Medulla oblongata (tissue), 1 donor: ENCODE measurements at regions not wholly inside any gene's neighbourhood (a gene's known extent, or its start where the extent isn't known, plus 50 kb on each side); places are given as distances from the start of the nearest gene placed in this dataset.

Experiments
- DNase-seq: peaks from one replicate; pipeline ENCODE4 v3.0.0-alpha.2; 2015; ENCODE audit errors: extremely low spot score

DNA sequence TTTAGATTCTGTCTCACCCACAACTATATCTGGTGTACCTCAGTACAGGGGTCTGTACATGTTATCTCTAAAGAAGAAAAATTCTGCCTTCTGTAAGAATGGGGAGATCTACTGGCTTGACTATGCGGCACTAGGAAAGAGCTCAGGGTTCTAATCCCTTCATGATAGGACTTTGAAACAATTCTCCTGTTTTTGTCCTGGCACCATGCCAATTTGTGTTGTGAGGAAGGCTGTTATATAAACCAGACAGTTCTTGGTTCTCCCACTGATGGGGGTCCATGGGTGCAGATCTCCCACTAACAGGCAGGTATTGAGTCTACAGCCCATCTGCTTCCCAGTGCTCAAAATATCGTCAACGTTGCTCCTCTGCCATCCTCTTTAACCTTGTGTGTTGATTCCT lies 883.7 kb downstream of the GALC start:
- no peak for DNase-seq

DNA sequence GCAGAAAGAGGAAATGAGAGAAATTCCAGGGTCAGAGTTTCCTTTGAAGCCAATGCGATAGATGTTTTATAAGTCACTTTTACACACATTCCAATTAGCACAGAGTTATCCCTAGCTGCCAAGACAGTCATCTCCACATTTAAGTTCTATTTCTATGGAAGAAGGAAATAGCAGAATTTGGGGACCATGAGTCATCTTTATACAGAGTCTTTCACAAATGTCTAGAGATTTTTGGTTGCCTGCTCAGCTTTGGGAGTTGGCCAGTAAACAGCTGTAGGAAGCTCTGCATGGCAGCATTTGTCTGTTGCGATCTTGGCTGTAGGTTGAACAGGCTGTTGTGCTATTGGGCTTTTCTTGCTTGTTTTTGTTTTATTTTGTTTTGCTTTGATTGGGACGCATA lies 884.3 kb downstream of the GALC start:
- no peak for DNase-seq

DNA sequence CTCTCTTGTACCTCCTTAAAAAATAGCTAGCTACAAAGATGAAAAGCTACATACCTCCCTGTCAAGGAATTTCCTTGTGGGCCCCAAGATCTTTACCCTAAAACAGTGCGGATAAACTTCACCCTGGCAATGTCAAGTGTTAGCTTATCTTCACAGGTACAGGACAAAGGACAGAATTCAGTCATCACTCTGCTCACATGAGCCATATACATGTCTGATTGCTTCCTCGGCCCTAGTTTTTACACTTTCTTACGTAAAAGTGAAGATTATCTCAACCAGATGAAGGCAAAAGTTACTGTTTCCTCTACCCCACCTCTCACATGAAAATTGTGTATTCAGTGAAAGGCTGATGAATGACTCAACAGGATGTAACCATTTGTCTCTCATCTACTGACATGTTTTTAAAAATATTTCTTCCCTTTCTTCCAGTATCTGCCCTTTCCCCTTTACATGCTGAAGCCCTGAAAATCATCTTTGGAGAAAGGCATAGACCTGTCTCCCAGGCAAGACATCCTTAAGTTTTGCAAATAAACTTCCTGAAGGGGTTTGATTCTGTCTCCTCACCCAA lies 890.1 kb downstream of the GALC start:
- no peak for DNase-seq

DNA sequence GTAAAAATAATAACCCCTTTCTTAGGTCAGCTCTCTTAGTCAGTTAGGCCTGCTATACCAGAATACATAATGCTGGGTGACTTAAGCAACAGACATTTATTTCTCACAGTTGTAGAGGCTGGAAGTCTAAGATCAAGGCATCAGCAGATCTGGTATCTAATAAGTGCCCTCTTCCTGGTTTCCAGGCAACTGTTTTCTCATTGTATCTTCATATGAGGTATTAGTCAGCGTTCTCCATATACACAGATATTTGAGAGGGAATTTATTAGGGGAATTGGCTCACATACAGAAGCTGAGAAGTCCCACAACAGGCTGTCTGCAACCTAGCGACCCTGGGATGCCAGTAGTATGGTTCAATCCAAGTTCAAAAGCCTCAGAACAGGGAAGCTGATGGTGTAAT lies 896.0 kb downstream of the GALC start:
- DNase-seq, result no peak

- no peak for DNase-seq
Observed at GRCh38 chr14:87094913-87095312, 898.1 kb downstream of the GALC start.

DNA sequence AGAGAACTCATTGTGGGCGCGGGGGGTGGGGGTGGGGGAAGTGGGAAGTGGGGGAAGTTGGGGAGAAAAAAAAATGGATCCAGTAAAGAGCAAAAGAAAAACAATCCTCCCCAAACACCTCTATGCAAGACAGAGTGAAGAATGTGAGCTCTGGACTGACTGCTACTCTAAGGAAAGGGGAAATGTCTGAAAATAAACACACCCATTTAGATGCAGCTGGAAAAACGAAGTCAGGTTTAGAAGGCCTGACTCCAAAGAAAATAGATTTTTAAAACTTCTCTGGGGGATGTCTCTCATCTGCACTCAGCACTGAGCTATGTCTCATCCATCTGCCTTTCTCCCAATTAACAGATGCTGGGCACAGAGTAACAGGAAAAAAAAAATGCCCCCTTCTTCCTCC lies 904.4 kb downstream of the GALC start:
- no peak for DNase-seq

DNA sequence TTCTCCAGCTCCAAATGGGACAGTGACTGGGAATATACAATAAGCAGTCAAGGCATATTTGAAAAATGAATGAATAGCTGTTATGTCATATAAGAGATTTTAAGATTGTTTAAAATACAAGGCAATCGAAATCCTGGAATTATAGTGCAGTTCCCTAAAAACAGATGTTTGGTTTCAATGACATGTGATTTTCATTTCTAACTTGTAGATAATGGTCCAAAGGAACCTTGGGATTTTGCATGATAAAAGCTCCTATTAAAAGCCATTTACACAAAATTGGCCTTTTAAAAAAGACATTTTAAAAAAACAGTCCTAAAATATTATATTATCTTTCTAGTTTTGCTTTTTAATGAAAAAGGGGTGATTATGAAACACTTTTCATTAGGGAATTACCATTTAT lies 905.1 kb downstream of the GALC start:
- no peak for DNase-seq

GRCh38 chr14:87084908-87085307 lies 908.1 kb downstream of the GALC start:
- no peak for DNase-seq

- no peak for DNase-seq
Observed at GRCh38 chr14:87082917-87083316, 910.1 kb downstream of the GALC start.

GRCh38 chr14:87081004-87081403 lies 912.0 kb downstream of the GALC start:
- no peak for DNase-seq

DNA sequence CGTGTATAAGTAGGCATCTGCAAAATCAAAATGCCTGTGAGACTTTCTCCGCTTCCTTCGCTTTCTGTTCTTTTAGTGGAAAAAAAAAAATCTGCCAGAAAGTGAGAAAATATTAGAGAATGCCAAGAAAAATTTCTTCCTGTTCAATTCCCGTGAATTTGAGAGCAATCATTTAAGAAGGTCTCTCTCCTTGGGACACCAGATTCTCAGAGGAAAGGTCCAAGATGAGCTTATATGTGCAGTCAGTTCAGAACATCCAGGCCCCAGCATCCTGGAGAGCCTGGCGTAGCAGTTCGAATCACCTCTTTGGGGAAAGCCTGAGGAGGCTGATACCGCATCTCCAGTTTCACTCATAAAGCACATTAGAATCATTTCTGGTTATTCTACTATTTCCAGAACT lies 912.8 kb downstream of the GALC start:
- DNase-seq, result no peak

GRCh38 chr14:87079416-87079815 lies 913.6 kb downstream of the GALC start:
- no peak for DNase-seq

DNA sequence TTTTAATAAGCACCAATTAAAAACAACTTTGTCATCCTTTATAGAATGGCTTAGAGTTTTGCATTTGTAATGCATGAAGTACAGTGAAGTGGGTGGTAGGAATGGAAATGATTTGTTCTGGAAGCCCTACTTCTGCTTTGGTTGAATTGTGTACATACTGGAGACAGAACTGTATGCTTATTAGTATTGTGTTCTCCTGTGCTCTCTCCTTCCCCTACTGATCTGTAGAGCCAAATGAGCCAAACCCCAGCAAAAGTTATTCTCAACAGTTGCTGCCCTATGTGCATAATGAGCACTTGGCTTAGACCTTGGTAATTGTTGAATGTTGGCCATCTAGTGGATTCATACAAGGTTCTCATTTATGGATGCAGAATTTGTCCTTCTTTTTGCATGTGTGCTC lies 916.1 kb downstream of the GALC start:
- no peak for DNase-seq

- DNase-seq, result no peak
Observed at GRCh38 chr14:87076146-87076545, 916.8 kb downstream of the GALC start.

GRCh38 chr14:87073880-87074570 lies 919.0 kb downstream of the GALC start:
- DNase-seq, result no peak

DNA sequence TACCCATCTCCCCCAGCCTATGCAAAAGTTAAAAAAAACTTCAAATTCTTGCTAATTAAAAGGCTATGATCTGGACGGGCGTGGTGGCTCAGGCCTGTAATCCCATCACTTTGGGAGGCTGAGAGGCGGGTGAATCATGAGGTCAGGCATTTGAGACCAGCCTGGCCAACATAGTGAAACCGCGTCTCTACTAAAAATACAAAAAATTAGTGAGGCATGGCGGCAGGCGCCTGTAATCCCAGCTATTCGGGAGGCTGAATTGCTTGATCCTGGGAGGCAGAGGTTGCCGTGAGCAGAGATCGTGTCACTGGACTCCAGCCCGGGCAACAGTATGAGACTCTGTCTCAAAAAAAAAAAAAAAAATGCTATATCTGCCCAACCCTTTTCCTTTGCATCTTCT lies 925.4 kb downstream of the GALC start:
- DNase-seq, result no peak

DNA sequence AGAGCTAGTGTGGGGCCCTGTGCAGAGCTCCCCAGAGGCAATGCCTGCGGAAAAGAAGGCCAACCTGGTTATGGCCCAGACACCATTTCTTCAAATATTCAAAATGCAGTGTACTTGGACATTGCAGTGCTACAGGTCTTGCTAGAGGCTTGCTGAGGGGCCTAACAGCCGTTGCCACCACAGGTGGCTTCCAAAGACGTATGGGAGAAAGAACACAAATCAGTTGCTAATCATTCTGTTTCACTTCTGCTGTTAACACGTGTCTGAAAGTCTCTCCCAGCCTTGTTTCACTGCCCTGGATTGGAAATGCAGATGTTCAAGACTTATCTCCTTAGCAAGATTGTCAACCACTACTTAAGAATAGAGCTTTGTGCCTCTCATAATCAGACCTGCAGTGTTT lies 925.9 kb downstream of the GALC start:
- DNase-seq, result no peak

DNA sequence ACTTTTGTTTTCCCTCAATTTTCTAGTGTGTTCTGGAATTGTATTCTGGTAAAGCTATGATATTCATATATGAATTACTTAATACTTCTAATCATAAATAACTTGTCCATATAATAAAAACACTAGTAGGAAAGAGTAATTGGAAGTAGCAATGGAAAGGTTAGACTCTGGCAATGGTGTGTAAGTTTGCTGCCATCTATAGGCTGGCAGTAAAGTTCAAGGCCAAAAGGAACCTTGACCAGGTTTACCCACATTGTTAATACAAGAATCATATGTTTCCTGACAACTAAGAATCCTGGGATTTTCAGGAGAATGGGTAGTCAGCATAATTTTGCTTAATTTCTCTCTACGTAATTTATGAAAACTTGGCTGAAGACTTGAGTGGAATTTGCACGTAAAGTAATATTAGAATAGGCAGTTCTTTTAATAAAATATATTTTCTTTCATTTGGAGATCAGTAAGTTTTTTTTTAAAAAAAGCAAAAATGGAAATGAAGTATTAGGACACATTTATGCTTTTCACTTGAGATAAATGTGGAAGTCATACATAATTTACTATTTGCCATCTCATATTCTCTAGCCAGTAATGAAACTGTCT lies 926.7 kb downstream of the GALC start:
- DNase-seq, result no peak

DNA sequence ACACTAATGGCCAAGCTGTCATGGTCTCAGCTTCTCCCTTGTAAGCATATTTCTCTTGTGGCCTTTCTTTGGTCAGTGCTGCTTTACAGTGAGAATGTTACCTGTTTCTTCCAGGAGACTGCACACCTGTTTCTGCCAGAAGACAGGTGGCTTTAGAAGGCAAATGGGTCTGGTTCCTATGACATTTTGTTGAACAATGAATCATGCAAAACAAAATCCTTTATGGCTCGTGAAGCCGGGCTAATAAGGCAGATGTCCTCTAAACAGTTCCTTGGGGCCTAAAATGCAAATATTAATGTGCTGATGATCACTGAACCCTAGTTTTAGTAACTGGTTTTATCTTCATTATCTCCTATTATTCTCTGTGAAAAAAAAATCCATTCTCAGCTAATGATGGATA lies 927.6 kb downstream of the GALC start:
- DNase-seq, result no peak

DNA sequence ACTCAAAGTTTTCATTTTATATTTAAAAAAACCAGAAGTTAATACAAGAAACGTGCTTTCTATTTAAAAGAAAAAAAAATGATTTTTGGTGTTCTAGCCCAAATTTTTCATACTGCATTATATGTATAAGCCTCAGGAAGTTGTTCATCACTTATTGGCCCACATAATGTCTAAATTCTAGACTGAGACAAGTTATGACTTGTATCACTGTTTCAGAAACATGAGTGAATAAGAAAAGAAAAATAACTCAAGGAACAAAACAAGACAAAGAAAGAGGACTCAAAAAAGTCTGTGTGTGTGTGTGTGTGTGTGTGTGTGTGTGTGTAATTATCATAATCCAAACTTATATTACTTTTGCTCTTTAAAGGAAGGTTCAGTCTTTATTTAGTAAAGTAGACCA lies 929.8 kb downstream of the GALC start:
- DNase-seq, result no peak

- DNase-seq, result no peak
Observed at GRCh38 chr14:87060405-87060804, 932.6 kb downstream of the GALC start.

DNA sequence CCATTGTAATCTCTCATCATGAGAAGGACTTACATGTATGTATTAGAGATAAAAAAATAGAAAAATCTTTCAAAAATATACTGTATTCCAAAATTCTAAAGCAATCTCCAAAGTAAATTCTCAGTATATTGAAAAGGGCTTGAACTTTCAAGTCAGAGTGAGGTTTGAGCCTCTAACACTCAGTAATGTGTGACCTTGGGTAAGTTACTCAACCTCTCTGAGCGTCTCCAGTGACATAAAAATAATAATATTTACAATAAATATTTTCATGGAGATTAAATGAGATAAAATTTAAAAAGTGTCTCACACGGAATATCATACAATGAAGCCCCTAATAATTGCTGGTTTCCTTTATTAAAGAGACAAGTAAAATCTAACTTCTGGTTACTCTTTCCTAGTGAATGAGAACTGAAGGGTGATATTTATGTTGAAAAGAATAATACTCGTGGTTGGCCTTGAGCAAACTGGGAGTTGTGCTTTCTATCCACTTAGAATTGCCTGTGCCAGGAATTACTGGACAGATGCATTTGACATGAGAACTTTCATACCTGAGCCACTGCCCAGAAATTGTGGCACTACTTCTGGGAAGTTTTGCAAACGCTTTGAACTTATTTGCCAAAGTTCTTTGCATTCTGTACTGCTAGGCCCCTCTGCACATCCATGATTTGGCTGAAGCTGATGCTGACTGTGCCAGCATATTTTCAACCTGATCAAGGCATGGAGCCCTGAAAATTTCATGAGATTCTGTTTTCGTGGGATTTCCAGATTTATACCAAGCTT lies 933.7 kb downstream of the GALC start:
- no peak for DNase-seq

DNA sequence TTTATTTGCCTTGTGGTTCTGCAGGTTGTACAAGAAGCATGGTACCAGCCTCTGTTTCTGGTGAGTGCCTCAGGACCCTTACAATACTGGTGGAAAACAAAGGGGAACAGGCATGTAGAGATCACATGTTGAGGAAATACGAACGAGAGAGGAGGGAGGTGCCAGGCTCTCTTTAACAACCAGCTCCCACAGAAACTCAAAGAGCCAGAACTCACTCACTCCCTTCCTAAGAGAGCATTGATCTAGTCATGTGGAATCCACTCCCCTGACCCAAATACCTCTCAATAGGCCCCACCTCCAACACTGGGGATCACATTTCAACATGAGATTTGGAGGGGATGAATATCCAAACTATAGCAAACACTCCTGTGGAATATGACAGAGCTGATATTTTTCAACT lies 938.0 kb downstream of the GALC start:
- DNase-seq, result no peak
